MG63 (cell line): ENCODE measurements at regions not wholly inside any gene's neighbourhood (a gene's known extent, or its start where the extent isn't known, plus 50 kb on each side); places are given as distances from the start of the nearest gene placed in this dataset.
"Not testable (repeated sequence)": the region's sequence is repeated elsewhere in the genome, so short reads cannot be mapped to it uniquely, and the experiment has no call there.

Source experiments
- DNase-seq: peaks from one replicate; pipeline ENCODE4 v3.0.0-alpha.2; 2020
- H3K27me3 ChIP-seq: fragments of 250-450 bp; sonication (Bioruptor Pico); 2 replicates; pipeline ENCODE4 v1.5.1; 2020; ENCODE audit warnings: mild to moderate bottlenecking, moderate library complexity
- H3K36me3 ChIP-seq: fragments of 250-450 bp; sonication (Bioruptor Pico); 2 replicates; pipeline ENCODE4 v1.5.1; 2020; ENCODE audit warnings: mild to moderate bottlenecking, moderate library complexity
- H3K4me3 ChIP-seq: fragments of 250-450 bp; sonication (Bioruptor Pico); 2 replicates; pipeline ENCODE4 v1.5.1; 2020; ENCODE audit warnings: mild to moderate bottlenecking, moderate library complexity
- H3K9me3 ChIP-seq: fragments of 250-450 bp; sonication (Bioruptor Pico); 2 replicates; pipeline ENCODE4 v1.5.1; 2020; ENCODE audit warnings: mild to moderate bottlenecking, moderate library complexity

- no peaks in the 10 kb centered on the region; the same call in 1 of the 2 replicates for H3K9me3 ChIP-seq
- H3K4me3 ChIP-seq = no peak overlapping the region
- H3K27me3 ChIP-seq = no peaks in the 10 kb centered on the region
- no peak for DNase-seq
- H3K36me3 ChIP-seq = no peaks in the 10 kb centered on the region
Measured at GRCh38 chr11:105372206-105372605, 232.6 kb upstream of the CARD18 start.

DNA sequence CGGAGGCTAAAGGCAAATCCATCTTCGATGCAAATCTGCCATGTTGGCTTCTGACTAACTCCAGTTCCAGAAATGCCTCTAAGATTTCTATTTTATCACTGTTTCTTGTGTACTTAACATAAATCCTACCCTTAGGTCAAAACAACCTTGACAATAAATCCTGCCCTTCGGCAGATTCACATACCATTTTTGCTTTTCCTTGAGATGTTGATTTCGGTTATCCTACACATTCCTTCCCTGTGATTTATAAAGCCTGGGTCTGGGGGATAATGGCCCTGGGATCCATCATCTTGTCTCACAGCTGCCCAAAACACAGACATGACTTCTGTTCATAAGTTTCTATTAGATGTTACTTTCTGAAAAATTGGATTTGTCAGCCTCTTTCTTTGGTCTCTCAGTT is 231.7 kb upstream of the CARD18 start:
- H3K4me3 ChIP-seq = no peak overlapping the region
- no peaks in the 10 kb centered on the region for H3K27me3 ChIP-seq
- no peak for DNase-seq
- no peaks in the 10 kb centered on the region for H3K36me3 ChIP-seq
- no peaks in the 10 kb centered on the region; the same call in 1 of the 2 replicates for H3K9me3 ChIP-seq

DNA sequence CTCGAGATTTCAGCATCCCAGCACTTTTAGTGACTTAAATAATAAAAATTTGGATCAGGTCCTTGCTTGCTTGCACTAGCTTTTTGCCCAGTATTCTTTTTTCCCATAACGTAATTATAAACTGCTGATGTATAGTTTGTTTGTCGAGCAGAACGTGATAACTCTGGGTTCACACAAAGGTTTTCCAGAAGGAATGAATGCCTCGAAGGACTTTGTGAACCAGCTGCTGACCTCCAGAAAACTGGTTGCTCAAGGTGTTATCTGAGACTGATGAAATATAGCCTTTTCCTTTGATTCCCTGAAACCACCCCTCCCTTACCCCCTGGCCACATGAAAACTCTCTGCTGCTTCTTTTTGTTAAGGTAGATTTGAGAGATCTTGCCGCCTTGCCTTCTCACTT is 229.1 kb upstream of the CARD18 start:
- no peak for DNase-seq
- Histone ChIP-seq H3K4me3 (no peak overlapping the region), H3K36me3 (no peaks in the 10 kb centered on the region), H3K27me3 (no peaks in the 10 kb centered on the region), H3K9me3 (no peaks in the 10 kb centered on the region)

- Histone ChIP-seq H3K9me3 (no peaks in the 10 kb centered on the region), H3K4me3 (no peak overlapping the region), H3K27me3 (no peaks in the 10 kb centered on the region), H3K36me3 (no peaks in the 10 kb centered on the region)
- no peak for DNase-seq
Measured at GRCh38 chr11:105367129-105367528, 227.6 kb upstream of the CARD18 start.

DNA sequence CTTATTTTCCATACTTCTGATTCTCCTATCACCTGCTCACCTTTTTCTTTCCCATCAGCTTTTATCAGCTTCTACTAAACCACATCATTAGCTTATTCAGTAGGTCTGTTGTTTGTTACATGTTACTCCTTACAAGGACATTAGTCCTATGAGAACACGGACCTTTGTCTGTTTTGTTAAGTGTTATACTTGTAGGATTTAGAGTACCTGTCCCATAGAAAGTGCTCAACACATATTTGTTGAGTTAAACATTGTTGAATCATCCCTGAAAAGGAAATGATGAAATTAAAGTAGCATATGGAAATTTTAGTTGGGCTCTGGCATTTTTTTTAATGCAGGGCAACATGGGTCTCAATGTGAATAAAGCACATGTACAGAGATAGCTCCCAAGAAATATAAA is 222.1 kb upstream of the CARD18 start:
- DNase-seq = no peak
- H3K4me3 ChIP-seq = no peak overlapping the region
- H3K36me3 ChIP-seq = no peaks in the 10 kb centered on the region
- H3K9me3 ChIP-seq = no peaks in the 10 kb centered on the region
- no peaks in the 10 kb centered on the region for H3K27me3 ChIP-seq

DNA sequence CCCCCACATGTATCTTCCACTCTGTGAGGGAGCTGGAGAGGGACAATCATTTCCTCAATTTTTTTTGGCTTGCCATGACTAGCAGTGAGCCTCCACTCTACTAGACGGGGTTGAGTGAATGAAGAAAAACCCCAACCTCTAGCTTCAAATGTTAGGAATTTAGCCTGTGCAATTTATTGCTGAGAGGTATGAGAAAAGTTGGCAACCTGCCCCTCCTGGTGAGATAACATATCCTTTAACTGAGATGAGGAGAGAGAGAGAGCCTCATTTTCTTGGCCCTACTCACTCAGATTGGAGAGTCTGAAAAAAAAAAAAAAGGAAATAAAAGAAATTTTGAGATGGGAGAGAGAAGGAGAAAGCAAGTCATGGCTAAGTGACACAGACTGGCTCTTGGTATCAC is 218.2 kb upstream of the CARD18 start:
- no peak overlapping the region for H3K4me3 ChIP-seq
- DNase-seq = peak; percentile 2
- H3K36me3 ChIP-seq = no peaks in the 10 kb centered on the region
- H3K27me3 ChIP-seq = no peaks in the 10 kb centered on the region
- no peaks in the 10 kb centered on the region for H3K9me3 ChIP-seq

DNA sequence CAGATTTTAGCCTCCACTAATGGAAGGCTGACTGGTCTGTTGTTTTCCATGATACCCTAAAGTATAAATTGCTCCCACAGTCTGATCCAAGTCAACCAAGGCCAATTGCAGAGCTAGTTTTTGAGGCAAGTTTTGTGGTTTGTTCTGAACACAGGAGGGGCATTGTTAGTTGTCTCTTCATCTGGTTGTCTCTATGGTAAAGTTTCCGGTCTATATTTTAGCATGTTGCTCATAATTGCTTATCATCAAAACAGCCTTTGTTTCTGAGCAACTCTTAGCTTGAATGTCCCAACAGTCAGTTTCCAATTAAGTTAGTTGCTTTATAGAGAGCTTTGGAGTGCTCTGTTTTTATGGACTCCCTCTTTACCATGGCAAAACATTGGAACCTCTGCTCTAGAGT is 217.6 kb upstream of the CARD18 start:
- Histone ChIP-seq H3K4me3 (no peak overlapping the region), H3K36me3 (no peaks in the 10 kb centered on the region), H3K27me3 (no peaks in the 10 kb centered on the region), H3K9me3 (no peaks in the 10 kb centered on the region)
- no peak for DNase-seq

DNA sequence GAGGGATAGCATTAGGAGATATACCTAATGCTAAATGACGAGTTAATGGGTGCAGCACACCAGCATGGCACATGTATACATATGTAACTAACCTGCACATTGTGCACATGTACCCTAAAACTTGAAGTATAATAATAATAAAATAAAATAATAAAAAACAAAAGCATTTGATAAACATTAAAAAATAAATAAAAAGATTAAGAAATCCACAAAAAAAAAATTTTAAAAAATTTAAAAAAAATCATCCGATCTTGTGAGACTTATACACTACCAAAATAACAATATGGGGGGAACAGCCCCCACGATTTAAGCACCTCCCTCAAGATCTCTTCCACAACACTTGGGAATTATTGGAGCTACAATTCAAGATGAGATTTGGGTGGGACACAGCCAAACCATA is 210.3 kb upstream of the CARD18 start:
- not testable (repeated sequence) for H3K27me3 ChIP-seq, DNase-seq, H3K4me3 ChIP-seq, H3K9me3 ChIP-seq, H3K36me3 ChIP-seq

- H3K4me3 ChIP-seq = no peak overlapping the region
- no peaks in the 10 kb centered on the region for H3K9me3 ChIP-seq
- H3K27me3 ChIP-seq = no peaks in the 10 kb centered on the region
- DNase-seq = no peak
- H3K36me3 ChIP-seq = no peaks in the 10 kb centered on the region
Measured at GRCh38 chr11:105344938-105345337, 205.4 kb upstream of the CARD18 start.

GRCh38 chr11:105334025-105334714 is 194.6 kb upstream of the CARD18 start:
- H3K27me3 ChIP-seq = no peaks in the 10 kb centered on the region; the same call in 1 of the 2 replicates
- H3K4me3 ChIP-seq = no peak overlapping the region
- no peaks in the 10 kb centered on the region for H3K36me3 ChIP-seq
- DNase-seq = no peak
- H3K9me3 ChIP-seq = no peaks in the 10 kb centered on the region

DNA sequence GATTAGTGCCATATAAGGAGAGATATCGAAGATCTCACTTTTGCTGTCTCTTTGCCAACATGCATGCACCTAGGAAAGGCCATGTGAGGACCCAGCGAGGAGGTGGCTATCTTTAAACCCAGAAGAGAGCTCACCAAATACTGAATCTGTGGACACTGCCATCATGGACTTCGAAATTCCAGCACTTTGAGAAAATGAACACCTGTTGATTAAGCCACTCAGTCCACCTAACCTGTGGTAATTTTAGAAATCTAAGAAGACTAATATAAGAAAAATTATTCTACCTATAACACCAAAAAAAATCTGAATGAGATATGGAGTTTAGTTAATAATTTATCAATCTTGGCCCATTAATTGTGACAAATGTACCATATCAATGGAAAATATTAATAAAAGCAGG is 193.6 kb upstream of the CARD18 start:
- Histone ChIP-seq H3K9me3 (no peaks in the 10 kb centered on the region), H3K27me3 (no peaks in the 10 kb centered on the region; the same call in 1 of the 2 replicates), H3K4me3 (no peak overlapping the region), H3K36me3 (no peaks in the 10 kb centered on the region)
- DNase-seq = no peak

- H3K9me3 ChIP-seq = no peaks in the 10 kb centered on the region
- no peak for DNase-seq
- no peaks in the 10 kb centered on the region; the same call in 1 of the 2 replicates for H3K27me3 ChIP-seq
- no peaks in the 10 kb centered on the region for H3K36me3 ChIP-seq
- no peak overlapping the region for H3K4me3 ChIP-seq
Measured at GRCh38 chr11:105332171-105332570, 192.6 kb upstream of the CARD18 start.

GRCh38 chr11:105328061-105328460 is 188.5 kb upstream of the CARD18 start:
- no peak for DNase-seq
- no peaks in the 10 kb centered on the region for H3K27me3 ChIP-seq
- no peaks in the 10 kb centered on the region for H3K36me3 ChIP-seq
- no peaks in the 10 kb centered on the region for H3K9me3 ChIP-seq
- H3K4me3 ChIP-seq = no peak overlapping the region

- H3K4me3 ChIP-seq = no peak overlapping the region
- DNase-seq = no peak
Measured at GRCh38 chr11:105324156-105324555, 184.6 kb upstream of the CARD18 start.

GRCh38 chr11:105321696-105322095 is 182.1 kb upstream of the CARD18 start:
- no peaks in the 10 kb centered on the region for H3K36me3 ChIP-seq
- no peak for DNase-seq
- H3K9me3 ChIP-seq = no peaks in the 10 kb centered on the region
- H3K27me3 ChIP-seq = no peaks in the 10 kb centered on the region
- H3K4me3 ChIP-seq = no peak overlapping the region

More at GRCh38 chr11:105324156-105324555, 184.6 kb upstream of the CARD18 start:
- H3K36me3 ChIP-seq = no peaks in the 10 kb centered on the region
- no peaks in the 10 kb centered on the region for H3K27me3 ChIP-seq
- H3K9me3 ChIP-seq = no peaks in the 10 kb centered on the region

DNA sequence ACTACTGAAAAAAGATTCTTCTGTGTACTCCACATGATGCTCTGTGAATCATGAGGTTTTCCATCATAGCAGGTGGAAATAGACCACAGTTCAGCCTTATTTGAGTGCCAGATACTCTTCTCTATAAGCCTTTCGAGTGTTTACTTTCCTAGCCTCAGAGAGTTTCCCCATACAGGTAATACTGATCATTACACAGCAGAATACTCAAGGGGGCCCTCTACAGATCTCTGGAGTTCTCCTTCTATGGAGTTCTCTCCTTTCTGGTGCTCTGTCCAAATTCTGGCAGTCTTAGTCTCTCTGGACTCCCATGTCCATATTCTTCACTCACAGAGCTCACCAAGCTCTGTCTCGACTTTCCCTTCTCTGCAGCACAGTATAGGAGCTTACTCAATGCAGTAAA is 175.7 kb upstream of the CARD18 start:
- DNase-seq = no peak
- Histone ChIP-seq H3K9me3 (no peaks in the 10 kb centered on the region), H3K27me3 (no peaks in the 10 kb centered on the region), H3K36me3 (no peaks in the 10 kb centered on the region), H3K4me3 (no peak overlapping the region)

DNA sequence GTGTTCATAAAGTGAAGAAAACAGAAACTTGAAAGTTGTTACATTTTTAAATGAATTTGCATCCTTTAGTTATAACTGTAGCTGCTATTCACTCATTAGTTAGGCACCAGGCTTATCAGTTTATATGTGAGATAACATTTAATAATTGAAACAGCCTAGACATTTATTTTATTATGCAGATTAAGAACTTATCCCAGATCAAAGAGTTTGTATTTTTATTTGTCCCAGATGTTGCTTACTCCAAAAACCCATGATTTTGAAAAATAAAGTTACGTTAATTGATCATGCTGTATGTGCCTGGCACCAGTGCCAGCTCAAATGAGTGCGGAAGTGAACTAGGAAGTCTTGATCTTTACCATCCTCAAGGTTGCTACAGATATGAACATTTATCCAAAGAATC is 172.7 kb upstream of the CARD18 start:
- Histone ChIP-seq H3K36me3 (no peaks in the 10 kb centered on the region), H3K9me3 (no peaks in the 10 kb centered on the region), H3K4me3 (no peak overlapping the region), H3K27me3 (no peaks in the 10 kb centered on the region)
- no peak for DNase-seq

DNA sequence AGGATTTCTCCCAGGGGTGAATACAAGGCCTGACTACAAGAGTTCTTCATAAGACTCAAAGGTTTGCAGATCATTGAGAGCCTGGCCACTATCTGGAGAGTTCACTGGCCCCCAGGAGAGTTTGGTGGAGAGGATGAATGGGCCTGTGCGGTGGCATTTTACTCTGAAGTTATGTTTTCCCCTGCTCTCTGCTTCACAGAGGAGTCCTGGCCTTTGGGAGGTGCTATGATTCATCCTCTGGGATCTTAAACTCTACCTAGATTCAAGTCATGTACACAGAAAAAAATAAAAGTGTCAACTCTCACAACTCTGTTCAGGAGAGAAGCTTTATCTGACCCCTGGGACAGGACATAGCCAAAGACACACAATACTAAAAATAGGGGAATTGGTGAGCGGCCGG is 159.1 kb upstream of the CARD18 start:
- no peak for DNase-seq
- no peaks in the 10 kb centered on the region for H3K9me3 ChIP-seq
- no peaks in the 10 kb centered on the region for H3K36me3 ChIP-seq
- H3K27me3 ChIP-seq = no peaks in the 10 kb centered on the region
- no peak overlapping the region for H3K4me3 ChIP-seq

- no peaks in the 10 kb centered on the region for H3K36me3 ChIP-seq
- H3K27me3 ChIP-seq = no peaks in the 10 kb centered on the region
- no peaks in the 10 kb centered on the region for H3K9me3 ChIP-seq
- DNase-seq = no peak
- no peak overlapping the region for H3K4me3 ChIP-seq
Measured at GRCh38 chr11:105298174-105298573, 158.6 kb upstream of the CARD18 start.
